ENCODE measurements at regions not wholly inside any gene's neighbourhood (a gene's known extent, or its start where the extent isn't known, plus 50 kb on each side); places are given as distances from the start of the nearest gene placed in this dataset.

- TF ChIP-seq POLR2A (IDR thresholded peaks at IDR 0.05; ENCODE audit: low read depth, low read length) (no peak), POLR2AphosphoS5 (IDR thresholded peaks at IDR 0.05; ENCODE audit: low read depth, low read length) (no peak), SPI1 (IDR thresholded peaks at IDR 0.05; ENCODE audit: low read depth, low read length) (no peak), TAF1 (IDR thresholded peaks at IDR 0.05; ENCODE audit: low read depth, low read length) (no peak), PAX5 (IDR thresholded peaks at IDR 0.05; ENCODE audit: insufficient read depth, low read length, severe bottlenecking) (no peak), POU2F2 (IDR thresholded peaks at IDR 0.05; ENCODE audit: low read depth, low read length) (no peak)
These were observed 137.9 kb downstream of the METTL4 start for GRCh38 chr18:2433366-2433765.

All from GM12891 (cell line).